Amygdala (tissue), 56 donors: ENCODE measurements at regions not wholly inside any gene's neighbourhood (a gene's known extent, or its start where the extent isn't known, plus 50 kb on each side); places are given as distances from the start of the nearest gene placed in this dataset.
"Not testable (repeated sequence)": the region's sequence is repeated elsewhere in the genome, so short reads cannot be mapped to it uniquely, and the experiment has no call there.

Experiments used
- DNase-seq, 56 donors: peaks; one replicate each; lab custom pipeline; 2025; lab: John Stamatoyannopoulos, UW

DNA sequence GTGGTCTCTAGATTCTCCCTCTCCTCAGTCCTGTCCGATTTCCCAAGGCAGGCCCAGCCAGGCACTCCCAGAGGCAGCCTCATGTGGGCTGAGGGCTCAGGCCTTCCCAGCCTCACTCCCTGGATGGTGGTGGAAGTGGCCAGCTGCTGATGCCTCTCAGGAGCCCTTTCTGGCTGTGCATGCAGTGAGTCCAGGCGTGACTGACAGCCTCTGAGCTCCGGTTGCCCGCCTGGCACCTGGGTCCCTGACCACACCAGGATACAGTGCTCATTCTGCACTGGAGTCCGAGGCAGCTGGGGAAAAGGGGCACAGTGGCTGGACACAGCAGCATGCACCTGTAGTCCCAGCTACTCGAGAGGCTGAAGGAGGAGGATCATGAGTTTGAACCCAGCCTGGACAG lies 132.6 kb downstream of the CUL2 start:
- no peak for DNase-seq

DNA sequence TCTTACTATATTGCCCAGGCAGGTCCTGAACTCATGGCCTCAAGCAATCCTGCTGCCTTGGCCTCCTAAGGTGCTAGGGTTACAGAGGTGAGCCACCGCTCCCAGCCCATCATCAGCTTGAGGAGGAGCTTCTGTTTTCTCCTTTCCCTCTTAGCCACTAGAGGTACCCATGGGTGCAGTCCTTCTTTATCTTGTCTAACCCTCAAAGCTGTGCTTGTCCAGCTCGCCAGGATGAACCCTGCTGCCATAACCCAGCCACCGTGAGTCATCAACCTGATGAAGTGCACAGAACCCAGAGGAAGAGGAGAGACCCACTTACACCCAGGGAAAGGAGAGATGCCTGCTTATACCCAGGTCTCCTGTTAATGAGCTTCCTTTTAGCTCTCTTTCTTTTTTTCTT lies 133.4 kb downstream of the CUL2 start:
- DNase-seq = no peak

GRCh38 chr10:34955391-34955790 lies 134.8 kb downstream of the CUL2 start:
- no peak for DNase-seq

DNA sequence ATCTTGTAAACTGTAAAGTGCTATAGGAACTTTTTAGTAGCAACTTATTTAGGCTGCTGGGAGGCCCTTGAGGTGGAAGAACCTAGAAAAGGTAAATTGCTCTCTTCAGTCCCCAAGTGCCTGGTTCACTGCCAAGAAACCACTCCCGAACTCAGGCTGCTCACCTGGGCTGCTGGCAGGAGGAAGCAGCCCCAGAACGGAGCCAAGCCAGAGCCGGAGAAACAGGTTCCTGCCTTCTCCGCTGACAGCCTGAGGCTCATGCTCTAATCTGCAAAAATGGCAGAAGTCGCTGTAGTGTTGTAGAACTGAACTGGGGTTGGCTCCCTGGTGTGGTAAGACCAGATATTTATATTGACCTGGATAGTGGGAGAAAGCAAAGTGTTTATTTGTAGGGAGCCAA lies 136.0 kb downstream of the CUL2 start:
- no peak for DNase-seq

GRCh38 chr10:34951263-34951887 lies 136.3 kb upstream of the PARD3 start:
- not testable (repeated sequence) for DNase-seq

DNA sequence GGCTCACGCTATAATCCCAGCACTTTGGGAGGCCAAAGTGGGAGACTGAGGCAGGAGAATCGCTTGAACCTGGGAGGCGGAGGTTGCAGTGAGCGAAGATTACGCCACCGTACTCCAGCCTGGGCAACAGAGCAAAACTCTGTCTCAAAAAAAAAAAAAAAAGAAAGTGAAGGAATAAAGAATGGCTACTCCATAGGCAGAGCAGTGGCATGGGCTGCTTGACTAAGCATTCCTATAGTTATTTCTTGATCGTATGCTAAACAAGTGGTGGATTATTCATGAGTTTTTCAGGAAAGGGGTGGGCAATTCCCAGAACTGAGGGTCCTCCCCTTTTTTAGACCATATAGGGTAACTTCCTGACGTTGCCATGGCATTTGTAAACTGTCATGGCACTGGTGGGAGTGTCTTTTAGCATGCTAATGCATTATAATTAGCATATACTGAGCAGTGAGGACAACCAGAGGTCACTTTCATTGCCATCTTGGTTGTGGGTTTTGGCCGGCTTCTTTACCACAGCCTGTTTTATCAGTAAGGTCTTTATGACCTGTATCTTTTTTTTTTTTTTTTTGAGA lies 130.9 kb upstream of the PARD3 start:
- not testable (repeated sequence) for DNase-seq

DNA sequence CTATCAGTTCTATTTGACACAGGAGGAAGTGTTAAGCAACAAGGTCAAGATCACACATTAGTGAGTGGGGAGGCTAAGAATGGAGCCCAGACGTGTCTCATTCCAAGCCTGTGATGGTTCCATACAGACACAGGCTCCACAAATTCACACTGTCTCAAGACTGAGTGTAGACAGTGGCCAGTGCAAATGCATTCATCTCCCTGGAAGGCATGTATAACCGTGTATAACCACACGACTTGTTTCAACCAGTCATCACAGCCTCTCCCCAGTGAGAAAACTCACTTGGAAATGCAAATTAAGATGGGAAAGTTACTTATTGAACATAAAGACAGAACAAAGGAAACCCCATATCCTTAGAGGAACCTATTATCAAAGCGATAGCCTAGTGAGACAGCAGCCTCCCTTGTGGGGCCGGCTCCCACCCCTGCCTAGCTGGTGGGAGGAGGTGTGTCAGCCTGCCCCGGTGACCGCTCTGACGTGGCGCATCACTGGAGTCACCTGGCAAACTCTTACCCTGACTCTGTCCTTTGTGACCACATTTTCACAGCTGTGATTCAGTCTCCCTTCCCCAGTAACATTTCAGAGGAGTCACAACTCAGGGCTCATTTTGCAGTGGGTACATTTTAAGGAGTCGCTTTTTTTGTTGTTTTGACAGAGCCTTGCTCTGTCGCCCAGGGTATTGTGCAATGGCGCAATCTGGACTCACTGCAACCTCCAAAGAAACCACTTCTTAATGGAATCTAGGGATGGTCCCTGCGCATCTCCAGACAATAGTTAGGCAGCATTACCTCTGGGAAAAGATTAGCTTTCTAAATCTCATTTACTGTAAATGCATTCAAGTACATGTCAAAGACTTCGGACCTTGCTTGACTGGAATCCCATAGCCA lies 126.6 kb upstream of the PARD3 start:
- no peak for DNase-seq

- DNase-seq = no peak
Observed at GRCh38 chr10:34940436-34940835, 125.3 kb upstream of the PARD3 start.

DNA sequence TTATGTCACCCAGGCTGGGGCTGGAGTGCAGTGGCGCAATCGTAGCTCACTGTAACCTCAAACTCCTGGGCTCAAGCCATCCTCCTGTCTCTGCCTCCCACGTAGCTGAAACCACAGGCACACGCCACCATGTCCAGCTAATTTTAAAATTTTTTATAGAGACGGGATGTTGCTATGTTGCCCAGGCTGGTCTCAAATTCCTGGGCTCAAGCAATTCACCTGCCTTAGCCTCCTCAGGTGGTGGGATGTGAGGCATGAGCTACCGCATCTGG lies 123.2 kb upstream of the PARD3 start:
- DNase-seq = no peak

DNA sequence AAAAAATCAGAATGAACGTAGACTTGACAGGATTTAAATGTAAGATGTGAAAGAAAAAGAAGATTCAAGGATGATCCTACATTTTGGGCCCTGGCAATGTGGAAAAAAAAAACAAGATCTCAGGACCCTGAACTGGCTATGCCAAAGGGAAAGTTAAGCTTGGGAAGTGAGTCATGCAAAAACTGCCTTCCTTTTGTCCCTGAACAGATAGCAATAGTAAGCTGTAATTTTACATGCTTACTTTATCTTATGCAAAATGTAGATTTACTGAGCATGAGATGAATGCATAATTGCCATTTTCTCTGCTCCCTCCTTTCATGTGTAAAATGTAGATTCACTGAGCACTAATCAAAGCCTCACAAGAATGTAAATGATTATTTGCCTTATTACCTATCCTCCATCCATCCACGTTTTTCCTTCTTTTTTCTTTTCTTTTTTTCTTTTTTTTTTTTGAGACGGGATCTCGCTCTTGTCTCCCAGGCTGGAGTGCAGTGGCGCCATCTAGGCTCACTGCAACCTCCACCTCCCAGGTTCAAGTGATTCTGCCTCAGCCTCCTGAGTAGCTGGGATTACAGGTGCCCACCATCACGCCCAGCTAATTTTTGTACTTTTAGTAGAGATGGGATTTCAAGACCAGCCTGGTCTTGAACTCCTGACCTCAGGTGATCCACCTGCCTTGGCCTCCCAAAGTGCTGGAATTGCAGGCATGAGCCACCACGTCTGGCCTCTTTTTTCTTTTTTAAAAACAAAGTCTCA lies 122.7 kb upstream of the PARD3 start:
- DNase-seq = not testable (repeated sequence)

GRCh38 chr10:34936061-34936460 lies 121.0 kb upstream of the PARD3 start:
- DNase-seq = no peak

GRCh38 chr10:34933676-34934075 lies 118.6 kb upstream of the PARD3 start:
- peak in 10 of 56 donors; percentile 2 to 33 (median 8) for DNase-seq

DNA sequence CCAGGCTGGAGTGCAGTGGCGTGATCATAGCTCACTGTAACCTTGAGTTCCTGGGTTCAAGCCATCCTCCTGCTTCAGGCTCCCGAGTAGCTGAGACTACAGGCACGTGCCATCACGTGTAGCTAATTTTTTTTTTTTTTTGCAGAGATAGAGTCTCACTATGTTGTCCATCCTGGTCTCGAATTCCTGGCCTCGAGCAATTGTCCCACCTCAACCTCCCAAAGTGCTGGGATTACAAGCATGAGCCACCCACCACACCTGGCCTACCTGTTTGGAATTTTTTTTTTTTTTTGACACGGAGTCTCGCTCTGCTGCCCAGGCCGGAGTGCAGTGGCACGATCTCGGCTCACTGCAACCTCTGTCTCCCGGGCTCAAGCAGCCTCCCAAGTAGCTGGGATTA lies 117.1 kb upstream of the PARD3 start:
- no peak for DNase-seq

- DNase-seq = no peak
Observed at GRCh38 chr10:34931216-34931615, 116.1 kb upstream of the PARD3 start.

DNA sequence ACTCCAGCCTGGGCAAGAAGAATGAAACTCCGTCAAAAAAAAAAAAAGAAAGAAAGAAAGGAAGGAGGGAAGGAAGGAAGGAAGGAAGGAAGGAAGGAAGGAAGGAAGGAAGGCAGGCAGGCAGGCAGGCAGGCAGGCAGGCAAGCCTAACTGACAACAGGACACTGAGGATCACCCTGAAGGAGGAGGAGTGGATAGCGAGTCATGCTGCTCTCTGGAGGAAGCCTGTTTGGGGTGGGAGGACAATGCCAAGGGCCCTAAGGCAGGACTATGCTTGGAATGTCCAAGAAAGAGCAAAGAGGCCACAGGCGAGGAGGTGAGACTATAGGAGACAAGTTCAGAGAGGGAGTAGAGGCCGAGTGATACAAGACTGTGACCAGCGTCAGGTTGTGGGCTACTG lies 107.0 kb upstream of the PARD3 start:
- DNase-seq = no peak

DNA sequence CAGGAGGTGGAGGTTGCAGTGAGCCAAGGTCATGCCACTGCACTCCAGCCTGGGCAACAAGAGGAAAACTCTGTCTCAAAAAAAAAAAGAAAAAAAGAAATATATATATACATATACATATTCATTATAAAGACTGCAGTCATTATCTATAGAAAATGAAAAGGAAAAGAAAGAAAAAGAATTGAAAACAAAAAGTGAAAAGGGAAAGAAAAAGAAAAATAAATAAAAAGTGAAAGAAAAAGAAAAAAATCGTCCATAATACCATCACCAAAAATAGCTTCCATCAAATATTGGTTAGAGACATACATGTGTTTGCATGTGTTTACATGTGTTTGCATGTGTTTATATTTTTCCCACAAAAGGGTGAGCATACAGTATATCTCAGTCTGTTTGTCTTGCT lies 105.5 kb upstream of the PARD3 start:
- no peak for DNase-seq

GRCh38 chr10:34918776-34919315 lies 103.8 kb upstream of the PARD3 start:
- DNase-seq = no peak

GRCh38 chr10:34918060-34918775 lies 103.1 kb upstream of the PARD3 start:
- no peak for DNase-seq

GRCh38 chr10:34916314-34916713 lies 101.2 kb upstream of the PARD3 start:
- DNase-seq = peak in 10 of 56 donors; percentile 6 to 44 (median 14)

DNA sequence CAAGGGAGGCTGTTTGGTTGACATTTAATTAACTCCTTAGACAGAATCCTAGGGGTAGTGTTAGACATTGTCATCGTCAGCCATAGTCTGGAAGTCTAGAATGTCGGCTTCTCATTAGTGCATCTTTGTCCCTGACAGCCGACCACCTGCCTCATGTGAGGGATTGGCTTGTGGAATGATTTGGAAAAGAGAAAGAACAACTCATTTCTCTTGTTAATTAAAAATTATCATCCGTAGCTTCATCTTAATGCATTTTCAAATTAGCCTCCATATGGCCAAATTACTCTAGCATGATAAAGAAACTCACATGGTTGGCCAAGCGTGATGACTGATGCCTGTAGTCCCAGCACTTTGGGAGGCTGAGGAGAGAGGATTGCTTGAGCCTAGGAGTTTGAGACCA lies 97.7 kb upstream of the PARD3 start:
- DNase-seq = no peak
